Immature natural killer cell (primary cell): ENCODE measurements at regions not wholly inside any gene's neighbourhood (a gene's known extent, or its start where the extent isn't known, plus 50 kb on each side); places are given as distances from the start of the nearest gene placed in this dataset.

Experiments
- DNase-seq, 3 donors: peaks; one replicate each; pipeline ENCODE4 v3.0.0; 2022; ENCODE audit warnings: mixed read lengths in 1 of 3
- H3K27ac Mint-ChIP-seq, 6 donors: one replicate each; pipeline ENCODE4 v1.8.0; 2020; ENCODE audit warnings: mixed read lengths in 6 of 6, mild to moderate bottlenecking in 5 of 6, inconsistent platforms in 4 of 6, moderate library complexity in 3 of 6
- H3K27me3 Mint-ChIP-seq, 3 donors: one replicate each; pipeline ENCODE4 v1.8.0; 2020 to 2021; ENCODE audit warnings: low read depth in 3 of 3, mild to moderate bottlenecking in 3 of 3, mixed read lengths in 3 of 3, moderate library complexity in 3 of 3, inconsistent platforms in 1 of 3
- H3K36me3 Mint-ChIP-seq, 3 donors: one replicate each; pipeline ENCODE4 v1.8.0; 2020; ENCODE audit warnings: mixed read lengths in 3 of 3, inconsistent platforms in 2 of 3, mild to moderate bottlenecking in 2 of 3
- H3K4me1 Mint-ChIP-seq, 2 donors: one replicate each; pipeline ENCODE4 v1.8.0; 2020; ENCODE audit warnings: inconsistent platforms in 2 of 2, mild to moderate bottlenecking in 2 of 2, mixed read lengths in 2 of 2, moderate library complexity in 1 of 2
- H3K4me3 Mint-ChIP-seq, 5 donors: one replicate each; pipeline ENCODE4 v1.8.0; 2020; ENCODE audit warnings: mild to moderate bottlenecking in 5 of 5, mixed read lengths in 5 of 5, inconsistent platforms in 3 of 5, moderate library complexity in 3 of 5
- H3K9me3 Mint-ChIP-seq, 6 donors: one replicate each; pipeline ENCODE4 v1.8.0; 2020; ENCODE audit warnings: mild to moderate bottlenecking in 6 of 6, mixed read lengths in 6 of 6, inconsistent platforms in 4 of 6, moderate library complexity in 3 of 6

GRCh38 chr15:29590701-29591100, 231.6 kb downstream of the TJP1 start:
- Mint-ChIP-seq H3K4me3 (no peak overlapping the region), H3K27me3 (peaks cover 0 to 1% (median 0%) of the 10 kb centered on the region in 3 donors), H3K27ac (no peak overlapping the region), H3K9me3 (peaks cover 0 to 3% (median 0%) of the 10 kb centered on the region in 6 donors), H3K36me3 (no peaks in the 10 kb centered on the region), H3K4me1 (no peaks in the 10 kb centered on the region)
- DNase-seq = no peak

DNA sequence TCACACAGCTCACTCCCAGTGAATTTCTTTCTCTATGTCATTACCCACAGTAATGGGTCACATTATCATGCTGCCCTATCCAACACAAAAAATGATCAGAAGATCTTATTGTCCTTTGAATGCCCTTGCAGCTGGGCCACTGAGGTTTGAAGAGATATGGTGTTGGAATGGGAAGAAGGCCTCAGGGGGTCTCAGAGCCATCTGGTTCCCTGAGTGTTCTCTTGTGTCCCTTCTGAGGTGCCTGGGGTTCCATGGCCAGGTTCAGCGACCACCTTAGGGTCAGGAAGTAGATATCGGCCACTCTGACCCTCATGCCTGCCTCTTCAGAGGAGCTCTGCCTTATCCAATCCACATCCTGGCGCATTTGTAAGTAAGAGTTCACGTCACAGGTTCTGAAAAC, 232.3 kb downstream of the TJP1 start:
- Mint-ChIP-seq H3K36me3 (no peaks in the 10 kb centered on the region), H3K4me3 (no peak overlapping the region), H3K27me3 (peaks cover 0 to 2% (median 1%) of the 10 kb centered on the region in 3 donors), H3K4me1 (no peaks in the 10 kb centered on the region), H3K27ac (no peak overlapping the region), H3K9me3 (peaks cover 0 to 3% (median 0%) of the 10 kb centered on the region in 6 donors)
- DNase-seq = no peak

GRCh38 chr15:29589416-29589815, 232.9 kb downstream of the TJP1 start:
- no peak for DNase-seq
- H3K9me3 Mint-ChIP-seq = peaks cover 0 to 3% (median 0%) of the 10 kb centered on the region in 6 donors
- no peaks in the 10 kb centered on the region for H3K4me1 Mint-ChIP-seq
- H3K27me3 Mint-ChIP-seq = peaks cover 0 to 2% (median 1%) of the 10 kb centered on the region in 3 donors
- H3K4me3 Mint-ChIP-seq = no peak overlapping the region
- no peak overlapping the region for H3K27ac Mint-ChIP-seq
- H3K36me3 Mint-ChIP-seq = no peaks in the 10 kb centered on the region

DNA sequence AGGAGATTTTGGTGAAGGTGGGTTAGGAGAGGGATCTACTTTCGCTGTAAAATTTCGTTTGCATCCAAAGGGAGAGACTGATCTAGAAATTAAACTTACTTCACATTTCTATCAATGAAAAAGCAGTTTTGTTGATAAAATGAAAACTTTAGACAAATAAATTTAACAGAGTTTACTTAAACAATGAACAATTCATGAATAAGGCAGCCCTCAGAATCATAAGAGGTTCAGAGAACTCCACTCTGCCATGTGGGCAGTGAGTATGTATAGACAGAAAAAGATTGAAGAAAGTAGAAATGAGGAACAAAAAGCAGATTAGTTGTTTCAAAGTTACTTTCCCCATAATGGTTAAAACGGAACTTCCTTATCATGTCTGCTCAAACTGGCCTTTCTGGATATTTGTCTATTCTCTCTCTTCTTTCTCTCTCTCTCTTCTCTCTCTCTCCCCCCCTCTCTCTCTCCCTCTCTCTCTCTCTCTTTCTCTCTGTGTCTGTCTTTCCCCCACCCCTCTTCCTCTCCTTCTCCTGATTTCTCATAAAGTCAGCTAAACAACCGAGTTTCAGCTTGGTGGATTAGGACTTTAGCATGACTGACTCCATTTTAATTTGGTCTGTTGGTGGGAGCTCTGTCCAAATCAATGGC, 248.9 kb downstream of the TJP1 start:
- Mint-ChIP-seq H3K9me3 (peaks cover 0 to 28% (median 3%) of the 10 kb centered on the region in 6 donors), H3K27ac (no peak overlapping the region), H3K36me3 (no peaks in the 10 kb centered on the region), H3K4me3 (no peak overlapping the region), H3K27me3 (peaks cover 10 to 34% (median 23%) of the 10 kb centered on the region in 3 donors), H3K4me1 (peaks cover 9 to 11% of the 10 kb centered on the region in 2 donors)
- DNase-seq = no peak

GRCh38 chr15:29571792-29572431, 250.4 kb downstream of the TJP1 start:
- H3K4me3 Mint-ChIP-seq = peak overlapping the region in 2 of 5 donors; percentile 30 to 71
- H3K27me3 Mint-ChIP-seq = peaks cover 10 to 37% (median 28%) of the 10 kb centered on the region in 3 donors
- H3K4me1 Mint-ChIP-seq = peaks cover 9 to 11% of the 10 kb centered on the region in 2 donors
- H3K9me3 Mint-ChIP-seq = peaks cover 0 to 28% (median 3%) of the 10 kb centered on the region in 6 donors
- no peak overlapping the region for H3K27ac Mint-ChIP-seq
- no peaks in the 10 kb centered on the region for H3K36me3 Mint-ChIP-seq
- DNase-seq = no peak

- Mint-ChIP-seq H3K4me1 (peaks cover 9 to 11% of the 10 kb centered on the region in 2 donors), H3K4me3 (peak overlapping the region in 2 of 5 donors; percentile 30 to 71), H3K27me3 (peaks cover 10 to 38% (median 28%) of the 10 kb centered on the region in 3 donors), H3K27ac (no peak overlapping the region), H3K9me3 (peaks cover 0 to 28% (median 3%) of the 10 kb centered on the region in 6 donors), H3K36me3 (no peaks in the 10 kb centered on the region)
- no peak for DNase-seq
Observed at GRCh38 chr15:29570948-29571791, 251.1 kb downstream of the TJP1 start.

DNA sequence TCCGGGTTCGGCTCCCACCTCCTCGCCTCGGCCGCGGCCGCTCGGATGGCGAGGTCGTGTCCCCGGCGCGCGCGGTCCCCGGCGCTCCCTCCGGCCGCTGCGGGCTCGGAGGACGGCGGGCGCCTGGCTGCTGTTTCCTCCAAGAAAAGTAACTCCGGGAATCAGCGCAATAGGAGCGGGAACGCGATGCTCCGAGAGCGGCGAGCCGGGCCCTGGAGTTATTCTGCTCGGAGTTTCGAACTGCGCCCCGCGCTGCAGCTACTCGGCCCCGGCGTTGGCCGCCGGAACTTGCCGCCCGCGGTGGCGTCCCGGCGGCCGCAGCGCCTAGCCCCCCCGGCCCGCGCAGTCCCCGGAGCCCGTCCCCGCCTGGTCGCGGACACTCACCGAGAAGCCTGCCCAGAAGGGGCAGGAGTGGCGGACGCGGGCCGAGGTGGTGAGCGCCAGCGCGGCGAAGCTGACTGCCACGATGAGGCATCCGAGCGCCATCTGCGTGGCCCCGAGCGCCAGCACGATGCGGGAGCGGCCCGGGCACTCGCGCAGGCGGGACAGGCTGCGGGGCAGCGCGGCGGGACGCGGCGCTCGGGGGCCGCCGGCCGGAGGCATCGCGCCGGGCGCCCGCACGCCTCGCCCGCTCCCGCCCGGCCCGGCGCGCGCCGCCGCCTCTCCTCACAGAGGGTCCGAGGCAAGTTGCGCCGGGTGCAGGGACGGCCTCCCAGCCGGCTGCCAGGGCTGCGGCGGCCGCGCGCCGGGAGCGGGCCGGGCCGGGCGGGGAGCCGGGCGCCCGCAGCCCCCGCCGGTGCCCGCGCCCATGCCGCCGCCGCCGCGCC, 251.9 kb downstream of the TJP1 start:
- Mint-ChIP-seq H3K4me3 (no peak overlapping the region), H3K9me3 (peaks cover 0 to 23% (median 3%) of the 10 kb centered on the region in 6 donors)
- no peak for DNase-seq

GRCh38 chr15:29569533-29570092, 252.7 kb downstream of the TJP1 start:
- DNase-seq = no peak
- Mint-ChIP-seq H3K9me3 (peaks cover 0 to 16% (median 3%) of the 10 kb centered on the region in 6 donors), H3K4me1 (peaks cover 9 to 11% of the 10 kb centered on the region in 2 donors), H3K36me3 (no peaks in the 10 kb centered on the region), H3K4me3 (peak overlapping the region in 4 of 5 donors; percentile 10 to 73 (median 48)), H3K27me3 (peaks cover 10 to 34% (median 28%) of the 10 kb centered on the region in 3 donors), H3K27ac (no peak overlapping the region)

More for the DNA sequence above, 251.9 kb downstream of the TJP1 start:
- Mint-ChIP-seq H3K27ac (no peak overlapping the region), H3K4me1 (peaks cover 9 to 11% of the 10 kb centered on the region in 2 donors), H3K27me3 (peaks cover 10 to 37% (median 28%) of the 10 kb centered on the region in 3 donors), H3K36me3 (no peaks in the 10 kb centered on the region)

DNA sequence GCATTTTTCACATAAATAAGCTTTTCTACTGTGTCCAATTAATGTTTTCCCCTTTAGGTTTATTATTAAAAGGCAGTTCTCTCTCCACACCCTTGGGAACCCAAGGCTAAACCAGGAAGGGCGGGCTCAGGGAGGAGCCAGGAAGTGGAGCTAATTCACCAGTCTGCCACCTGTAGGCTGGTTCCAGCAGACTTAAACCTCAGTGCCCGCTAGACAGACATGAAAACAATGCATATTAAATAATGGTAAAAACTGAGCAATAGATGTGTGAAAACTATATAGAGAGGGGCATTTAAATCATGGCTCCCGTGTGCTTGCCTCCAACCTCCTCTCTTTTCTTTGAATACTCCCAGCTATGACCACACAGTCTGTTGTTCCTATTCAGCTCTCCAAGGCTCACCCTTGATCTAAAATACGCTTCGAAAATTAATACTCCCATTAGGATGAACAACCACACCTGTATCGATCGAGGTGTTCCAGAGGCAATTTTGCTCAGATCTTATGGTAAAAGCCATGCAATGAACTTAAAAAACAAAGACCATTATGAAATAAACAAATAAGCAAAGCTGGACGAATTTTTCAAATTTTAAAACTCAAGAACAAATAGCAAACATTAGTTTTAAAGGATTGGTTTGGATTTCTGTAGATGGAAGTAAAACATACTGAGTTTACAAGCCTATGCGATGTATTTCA, 253.3 kb downstream of the TJP1 start:
- no peak for DNase-seq
- Mint-ChIP-seq H3K27ac (no peak overlapping the region), H3K36me3 (no peaks in the 10 kb centered on the region), H3K9me3 (peaks cover 0 to 13% (median 2%) of the 10 kb centered on the region in 6 donors), H3K4me1 (peaks cover 9 to 11% of the 10 kb centered on the region in 2 donors), H3K4me3 (peak overlapping the region in 3 of 5 donors; percentile 10 to 73 (median 67)), H3K27me3 (peaks cover 10 to 34% (median 26%) of the 10 kb centered on the region in 3 donors)

GRCh38 chr15:29567336-29567735, 254.9 kb downstream of the TJP1 start:
- Mint-ChIP-seq H3K27ac (no peak overlapping the region), H3K4me1 (peaks cover 9 to 11% of the 10 kb centered on the region in 2 donors), H3K9me3 (peaks cover 0 to 13% (median 0%) of the 10 kb centered on the region in 6 donors), H3K4me3 (no peak overlapping the region), H3K36me3 (no peaks in the 10 kb centered on the region), H3K27me3 (peaks cover 12 to 23% (median 20%) of the 10 kb centered on the region in 3 donors)
- no peak for DNase-seq

- Mint-ChIP-seq H3K36me3 (no peaks in the 10 kb centered on the region), H3K27me3 (peaks cover 12 to 21% (median 20%) of the 10 kb centered on the region in 3 donors), H3K9me3 (peaks cover 0 to 14% (median 0%) of the 10 kb centered on the region in 6 donors), H3K4me1 (peaks cover 9 to 11% of the 10 kb centered on the region in 2 donors), H3K27ac (no peak overlapping the region), H3K4me3 (no peak overlapping the region)
- DNase-seq = no peak
Observed at GRCh38 chr15:29566914-29567313, 255.4 kb downstream of the TJP1 start.

DNA sequence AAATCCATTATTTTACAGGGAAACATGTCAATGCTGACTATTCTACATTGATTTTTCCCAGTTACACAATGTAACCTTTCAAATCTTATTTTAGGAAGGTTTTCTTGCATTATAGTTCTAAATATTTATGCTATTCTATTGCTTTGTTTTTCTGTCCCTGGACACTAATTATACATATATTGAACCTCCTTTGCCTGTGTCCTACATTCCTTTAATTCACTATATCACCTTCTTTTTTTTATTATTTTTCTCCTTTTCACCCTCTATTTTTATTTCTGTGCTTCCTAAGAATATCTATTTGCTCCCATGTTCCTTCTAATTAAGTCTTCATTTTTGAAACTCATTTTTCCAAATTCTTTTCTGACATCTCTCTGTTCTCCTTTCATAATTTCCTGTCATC, 259.2 kb downstream of the TJP1 start:
- H3K4me3 Mint-ChIP-seq = no peak overlapping the region

More for the DNA sequence above, 259.2 kb downstream of the TJP1 start:
- peaks cover 0 to 12% (median 0%) of the 10 kb centered on the region in 6 donors for H3K9me3 Mint-ChIP-seq
- H3K36me3 Mint-ChIP-seq = no peaks in the 10 kb centered on the region
- no peaks in the 10 kb centered on the region for H3K4me1 Mint-ChIP-seq
- DNase-seq = no peak
- peaks cover 4 to 12% (median 9%) of the 10 kb centered on the region in 3 donors for H3K27me3 Mint-ChIP-seq
- no peak overlapping the region for H3K27ac Mint-ChIP-seq
